ENCODE measurements at regions not wholly inside any gene's neighbourhood (a gene's known extent, or its start where the extent isn't known, plus 50 kb on each side); places are given as distances from the start of the nearest gene placed in this dataset.
A peak's percentile ranks its signal among the peaks of the same experiment; 100 is the strongest.

GRCh38 chr1:195618287-195618686, 990.0 kb downstream of the KCNT2 start:
- H3K4me3 ChIP-seq (ENCODE audit: low read depth, low read length), result no peak overlapping the region
- no peak for TF ChIP-seq CTCF (conservative IDR thresholded peaks at IDR 0.05; ENCODE audit: low read depth, low read length)
- DNase-seq (ENCODE audit: low read depth), result no peak

GRCh38 chr1:195617106-195617505, 991.1 kb downstream of the KCNT2 start:
- H3K4me3 ChIP-seq (ENCODE audit: low read depth, low read length), result no peak overlapping the region
- no peak for DNase-seq (ENCODE audit: low read depth)
- TF ChIP-seq CTCF (conservative IDR thresholded peaks at IDR 0.05; ENCODE audit: low read depth, low read length), result no peak

GRCh38 chr1:195608883-195609282, 999.4 kb downstream of the KCNT2 start:
- H3K4me3 ChIP-seq (ENCODE audit: low read depth, low read length), result no peak overlapping the region
- peak; percentile 10 for TF ChIP-seq CTCF (conservative IDR thresholded peaks at IDR 0.05; ENCODE audit: low read depth, low read length)
- DNase-seq (ENCODE audit: low read depth), result no peak

GRCh38 chr1:195606483-195606882, 1001.8 kb downstream of the KCNT2 start:
- no peak for TF ChIP-seq CTCF (conservative IDR thresholded peaks at IDR 0.05; ENCODE audit: low read depth, low read length)
- DNase-seq (ENCODE audit: low read depth), result no peak
- H3K4me3 ChIP-seq (ENCODE audit: low read depth, low read length), result no peak overlapping the region

GRCh38 chr1:195604287-195604686, 1004.0 kb downstream of the KCNT2 start:
- H3K4me3 ChIP-seq (ENCODE audit: low read depth, low read length), result no peak overlapping the region
- TF ChIP-seq CTCF (conservative IDR thresholded peaks at IDR 0.05; ENCODE audit: low read depth, low read length), result no peak
- DNase-seq (ENCODE audit: low read depth), result no peak

GRCh38 chr1:195597891-195598290, 1010.3 kb downstream of the KCNT2 start:
- no peak for TF ChIP-seq CTCF (conservative IDR thresholded peaks at IDR 0.05; ENCODE audit: low read depth, low read length)
- DNase-seq (ENCODE audit: low read depth), result no peak
- H3K4me3 ChIP-seq (ENCODE audit: low read depth, low read length), result no peak overlapping the region

- DNase-seq (ENCODE audit: low read depth), result no peak
- H3K4me3 ChIP-seq (ENCODE audit: low read depth, low read length), result no peak overlapping the region
- TF ChIP-seq CTCF (conservative IDR thresholded peaks at IDR 0.05; ENCODE audit: low read depth, low read length), result no peak
These were observed 1013.5 kb downstream of the KCNT2 start for GRCh38 chr1:195594773-195595172.

Measured in epithelial cell of proximal tubule (primary cell).